HEK293 (cell line): ENCODE measurements at regions not wholly inside any gene's neighbourhood (a gene's known extent, or its start where the extent isn't known, plus 50 kb on each side); places are given as distances from the start of the nearest gene placed in this dataset.
"Not testable (repeated sequence)": the region's sequence is repeated elsewhere in the genome, so short reads cannot be mapped to it uniquely, and the experiment has no call there.

Experiments
- CTCF ChIA-PET: fragments of 350-600 bp; formaldehyde crosslinking; extraction: SDS; loops from one replicate; lab custom pipeline; 2021; ENCODE audit warnings: antibody characterized with exemption; lab: Yijun Ruan, JAX
- POLR2A ChIA-PET: fragments of 300-600 bp; formaldehyde crosslinking; extraction: SDS; loops from one replicate; lab custom pipeline; 2020; ENCODE audit warnings: antibody characterized with exemption, inconsistent platforms; lab: Yijun Ruan, JAX
- H3K27ac ChIP-seq: fragments of 200-500 bp; sonication (Bioruptor generic); 2 replicates; pipeline ENCODE4 v1.5.1; 2014; ENCODE audit warnings: low read depth, low read length, control low read depth, inconsistent platforms; ENCODE audit errors: extremely low read depth
- H3K36me3 ChIP-seq, 2 experiments: fragments of 200-500 bp in 1 of 2; sonication (Bioruptor generic) in 1 of 2; 1 replicate in 1 of 2; 2 replicates in 1 of 2; pipeline ENCODE4 v1.5.1; 2014 to 2017; ENCODE audit warnings: inconsistent platforms in 2 of 2, low read length in 2 of 2; ENCODE audit not compliant: control insufficient read depth in 2 of 2, insufficient read depth in 1 of 2
- H3K4me1 ChIP-seq: fragments of 200-500 bp; sonication (Bioruptor generic); 2 replicates; pipeline ENCODE4 v1.5.1; 2014; ENCODE audit warnings: mild to moderate bottlenecking, low read length, inconsistent platforms; ENCODE audit not compliant: control insufficient read depth, insufficient read depth
- H3K4me3 ChIP-seq: 2 replicates; pipeline ENCODE4 v1.5.1; 2011; ENCODE audit warnings: low read depth, mild to moderate bottlenecking, control low read depth, low read length, moderate library complexity
- H3K9me3 ChIP-seq: fragments of 200-500 bp; sonication (Bioruptor generic); 2 replicates; pipeline ENCODE4 v1.5.1; 2014; ENCODE audit warnings: low read depth, low read length, inconsistent platforms; ENCODE audit not compliant: control insufficient read depth, insufficient read depth

DNA sequence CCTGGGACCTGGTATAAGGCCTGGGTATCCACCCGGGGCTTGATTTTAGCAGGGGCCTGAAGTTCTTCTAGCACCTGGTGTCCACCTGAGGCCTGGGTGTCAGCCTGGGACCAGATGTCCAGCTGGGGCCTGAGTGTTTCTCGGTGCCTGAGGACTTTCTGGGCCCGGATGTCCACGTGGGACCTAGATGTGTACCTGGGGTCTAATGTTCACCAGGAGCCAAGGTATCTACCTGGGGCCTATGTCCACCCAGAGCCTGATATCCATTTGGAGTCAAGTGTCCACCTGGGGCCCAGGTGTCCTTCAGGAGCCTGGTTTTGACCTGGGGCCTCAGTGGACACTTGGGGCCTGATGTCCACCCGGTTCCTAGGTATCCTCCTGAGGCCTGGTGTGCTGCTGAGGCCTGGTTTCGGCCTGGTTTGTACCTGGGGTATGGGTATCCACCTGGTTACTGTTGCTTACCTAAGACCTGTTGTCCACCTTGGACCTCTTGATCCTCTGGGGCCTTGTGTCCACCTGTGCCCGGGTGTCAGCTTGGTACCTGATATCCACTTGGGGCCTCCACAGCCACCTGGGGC, 75.2 kb upstream of the THOC3 start:
- H3K27ac ChIP-seq, H3K4me1 ChIP-seq, POLR2A ChIA-PET, H3K9me3 ChIP-seq, H3K4me3 ChIP-seq, CTCF ChIA-PET, H3K36me3 ChIP-seq: not testable (repeated sequence)

DNA sequence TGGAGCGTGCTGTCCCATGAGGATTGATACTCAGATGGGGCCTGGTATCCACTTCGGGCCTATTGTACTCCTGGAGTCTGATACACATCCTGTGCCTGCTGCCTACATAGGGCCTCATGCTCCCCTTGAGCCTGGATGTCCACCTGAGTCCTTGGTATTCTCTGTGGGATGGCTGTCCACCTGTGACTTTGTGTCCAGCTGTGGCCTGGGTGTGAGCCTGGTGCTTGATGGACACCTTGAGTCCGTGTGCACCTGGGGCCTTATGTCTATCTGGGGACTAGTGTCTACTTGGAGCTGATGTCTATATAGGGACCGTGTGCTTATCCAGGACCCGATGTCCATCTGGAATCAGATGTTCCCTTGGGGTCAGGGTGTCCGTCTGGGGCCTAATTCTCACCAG, 75.9 kb upstream of the THOC3 start:
- H3K36me3 ChIP-seq, H3K4me1 ChIP-seq, POLR2A ChIA-PET, H3K27ac ChIP-seq, H3K9me3 ChIP-seq, H3K4me3 ChIP-seq, CTCF ChIA-PET: not testable (repeated sequence)

DNA sequence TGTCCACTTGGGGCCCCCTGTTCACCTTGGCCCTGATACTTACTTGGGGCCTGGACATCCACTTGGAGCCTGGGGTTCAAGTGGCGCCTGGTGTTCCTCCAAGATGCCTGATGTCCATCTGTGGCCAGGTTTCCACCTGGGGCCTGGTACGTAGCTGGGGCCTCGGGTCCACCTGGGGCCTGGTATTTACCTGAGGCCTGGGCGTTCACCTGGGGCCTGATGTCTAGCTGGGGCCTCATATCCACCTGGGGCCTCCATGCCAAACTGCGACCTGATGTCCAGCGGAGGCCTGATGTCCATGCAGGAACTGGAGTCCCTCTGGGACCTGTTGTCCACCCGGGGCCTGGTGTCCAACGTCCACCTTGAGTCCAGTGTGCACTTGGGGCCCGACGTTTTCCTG, 76.3 kb upstream of the THOC3 start:
- H3K4me3 ChIP-seq, H3K4me1 ChIP-seq, H3K27ac ChIP-seq, CTCF ChIA-PET, H3K36me3 ChIP-seq, H3K9me3 ChIP-seq, POLR2A ChIA-PET: not testable (repeated sequence)

GRCh38 chr5:176045442-176045841, 77.3 kb upstream of the THOC3 start:
- H3K4me3 ChIP-seq, H3K9me3 ChIP-seq, H3K36me3 ChIP-seq, POLR2A ChIA-PET, CTCF ChIA-PET, H3K4me1 ChIP-seq, H3K27ac ChIP-seq: not testable (repeated sequence)

DNA sequence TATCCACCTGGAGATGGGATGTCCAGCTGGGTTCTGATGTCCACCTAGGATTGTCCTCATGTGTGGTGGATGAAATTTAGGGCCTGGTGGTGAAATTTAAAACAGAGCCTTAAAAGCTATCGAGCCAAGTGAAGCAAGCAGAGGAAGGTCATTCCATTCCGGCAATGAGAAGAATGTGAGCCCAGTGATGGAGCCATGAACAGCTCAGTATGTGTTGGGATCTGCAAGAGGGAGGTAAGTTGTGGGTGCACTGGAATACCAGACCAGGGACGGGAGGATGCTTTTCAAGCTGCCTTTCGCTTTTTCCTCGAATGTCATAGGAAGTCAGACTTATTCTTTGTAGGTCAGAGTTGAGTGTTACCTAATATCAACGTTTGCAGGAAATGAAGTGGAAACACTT, 80.6 kb upstream of the THOC3 start:
- H3K27ac ChIP-seq, H3K4me1 ChIP-seq, H3K4me3 ChIP-seq, CTCF ChIA-PET, H3K9me3 ChIP-seq, H3K36me3 ChIP-seq, POLR2A ChIA-PET: not testable (repeated sequence)

GRCh38 chr5:176060472-176061268, 92.6 kb upstream of the THOC3 start:
- POLR2A ChIA-PET, H3K9me3 ChIP-seq, CTCF ChIA-PET, H3K36me3 ChIP-seq, H3K4me1 ChIP-seq, H3K4me3 ChIP-seq, H3K27ac ChIP-seq: not testable (repeated sequence)

- H3K27ac ChIP-seq, CTCF ChIA-PET, H3K9me3 ChIP-seq, H3K36me3 ChIP-seq, H3K4me3 ChIP-seq, H3K4me1 ChIP-seq, POLR2A ChIA-PET: not testable (repeated sequence)
Observed at GRCh38 chr5:176061269-176061622, 93.1 kb upstream of the THOC3 start.

GRCh38 chr5:176061660-176062059, 93.5 kb upstream of the THOC3 start:
- H3K27ac ChIP-seq, H3K9me3 ChIP-seq, CTCF ChIA-PET, H3K4me1 ChIP-seq, H3K36me3 ChIP-seq, H3K4me3 ChIP-seq, POLR2A ChIA-PET: not testable (repeated sequence)

GRCh38 chr5:176066262-176066945, 98.3 kb upstream of the THOC3 start:
- CTCF ChIA-PET, POLR2A ChIA-PET, H3K36me3 ChIP-seq, H3K27ac ChIP-seq, H3K9me3 ChIP-seq, H3K4me3 ChIP-seq, H3K4me1 ChIP-seq: not testable (repeated sequence)

- CTCF ChIA-PET, H3K27ac ChIP-seq, POLR2A ChIA-PET, H3K9me3 ChIP-seq, H3K4me1 ChIP-seq, H3K36me3 ChIP-seq, H3K4me3 ChIP-seq: not testable (repeated sequence)
Observed at GRCh38 chr5:176067162-176067561, 99.0 kb upstream of the THOC3 start.

- H3K9me3 ChIP-seq, H3K27ac ChIP-seq, POLR2A ChIA-PET, CTCF ChIA-PET, H3K4me1 ChIP-seq, H3K36me3 ChIP-seq, H3K4me3 ChIP-seq: not testable (repeated sequence)
Observed at GRCh38 chr5:176067948-176068347, 99.8 kb upstream of the THOC3 start.
